HEK293 (cell line): ENCODE measurements at regions not wholly inside any gene's neighbourhood (a gene's known extent, or its start where the extent isn't known, plus 50 kb on each side); places are given as distances from the start of the nearest gene placed in this dataset.

ENCODE experiments used
- ZNF391 ChIP-seq: fragments of 450-650 bp; formaldehyde crosslinking; IDR thresholded peaks from 2 replicates; pipeline ENCODE4 v1.5.1; 2016; ENCODE audit warnings: low read depth, missing biosample characterization, missing genetic modification characterization, borderline replicate concordance
- TF ChIP-seq, protein P1 (sequence below): fragments of 450-650 bp; formaldehyde crosslinking; IDR thresholded peaks from 2 replicates; pipeline ENCODE4 v1.5.1; 2016; ENCODE audit warnings: missing biosample characterization, missing genetic modification characterization

DNA sequence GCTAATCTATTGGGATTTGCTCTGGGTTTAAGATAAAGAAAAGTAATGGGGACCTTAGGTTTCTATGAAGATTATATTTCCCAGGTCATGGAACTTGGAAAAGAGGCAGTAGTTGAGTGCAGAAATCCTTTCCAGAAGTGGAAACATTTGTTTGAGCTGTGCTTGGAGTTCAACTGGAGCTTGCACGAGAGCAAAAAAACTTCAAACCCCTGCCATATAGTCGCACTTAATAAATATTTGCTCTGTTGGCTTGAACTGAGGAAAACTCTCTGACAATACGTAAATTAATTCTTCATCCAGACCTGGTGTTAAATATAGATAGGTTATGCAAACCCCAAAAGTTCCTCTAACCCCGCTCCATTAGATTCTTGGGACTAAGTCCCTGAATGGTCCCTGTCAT is 52.8 kb upstream of the COL24A1 start:
- TF ChIP-seq, protein P1, sequence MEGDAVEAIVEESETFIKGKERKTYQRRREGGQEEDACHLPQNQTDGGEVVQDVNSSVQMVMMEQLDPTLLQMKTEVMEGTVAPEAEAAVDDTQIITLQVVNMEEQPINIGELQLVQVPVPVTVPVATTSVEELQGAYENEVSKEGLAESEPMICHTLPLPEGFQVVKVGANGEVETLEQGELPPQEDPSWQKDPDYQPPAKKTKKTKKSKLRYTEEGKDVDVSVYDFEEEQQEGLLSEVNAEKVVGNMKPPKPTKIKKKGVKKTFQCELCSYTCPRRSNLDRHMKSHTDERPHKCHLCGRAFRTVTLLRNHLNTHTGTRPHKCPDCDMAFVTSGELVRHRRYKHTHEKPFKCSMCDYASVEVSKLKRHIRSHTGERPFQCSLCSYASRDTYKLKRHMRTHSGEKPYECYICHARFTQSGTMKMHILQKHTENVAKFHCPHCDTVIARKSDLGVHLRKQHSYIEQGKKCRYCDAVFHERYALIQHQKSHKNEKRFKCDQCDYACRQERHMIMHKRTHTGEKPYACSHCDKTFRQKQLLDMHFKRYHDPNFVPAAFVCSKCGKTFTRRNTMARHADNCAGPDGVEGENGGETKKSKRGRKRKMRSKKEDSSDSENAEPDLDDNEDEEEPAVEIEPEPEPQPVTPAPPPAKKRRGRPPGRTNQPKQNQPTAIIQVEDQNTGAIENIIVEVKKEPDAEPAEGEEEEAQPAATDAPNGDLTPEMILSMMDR (tag by site-specific recombination), result no peak
- no peak for TF ChIP-seq ZNF391 (tag by site-specific recombination)
